Hepatocyte (in vitro differentiated cells): ENCODE measurements at regions not wholly inside any gene's neighbourhood (a gene's known extent, or its start where the extent isn't known, plus 50 kb on each side); places are given as distances from the start of the nearest gene placed in this dataset.

ENCODE experiments used
- DNase-seq: peaks from one replicate; pipeline ENCODE4 v3.0.0-alpha.2; 2016; ENCODE audit warnings: low spot score
- H2AFZ ChIP-seq: fragments of 200-600 bp; sonication (generic); 2 replicates; pipeline ENCODE4 v1.6.0; 2016; ENCODE audit warnings: antibody characterized with exemption, mild to moderate bottlenecking
- H3K27ac ChIP-seq: fragments of 200-600 bp; sonication (generic); 2 replicates; pipeline ENCODE4 v1.5.1; 2016; ENCODE audit warnings: mild to moderate bottlenecking
- H3K27me3 ChIP-seq: fragments of 200-600 bp; sonication (generic); 2 replicates; pipeline ENCODE4 v1.6.1; 2016
- H3K36me3 ChIP-seq: fragments of 200-600 bp; sonication (generic); replicated peaks from 2 replicates; pipeline ENCODE4 v1.5.1; 2016; ENCODE audit warnings: low read depth; ENCODE audit not compliant: insufficient read depth
- H3K4me1 ChIP-seq: fragments of 200-600 bp; sonication (generic); 2 replicates; pipeline ENCODE4 v1.5.1; 2016; ENCODE audit warnings: mild to moderate bottlenecking, moderate library complexity; ENCODE audit not compliant: insufficient read depth
- H3K4me2 ChIP-seq: fragments of 200-600 bp; sonication (generic); 2 replicates; pipeline ENCODE4 v1.6.0; 2016
- H3K4me3 ChIP-seq: fragments of 200-600 bp; sonication (generic); 2 replicates; pipeline ENCODE4 v1.5.1; 2016; ENCODE audit warnings: mild to moderate bottlenecking
- H3K79me2 ChIP-seq: fragments of 200-600 bp; sonication (generic); 2 replicates; pipeline ENCODE4 v1.6.0; 2017; ENCODE audit warnings: mild to moderate bottlenecking
- H3K9me2 ChIP-seq: fragments of 200-600 bp; sonication (generic); replicated peaks from 2 replicates; pipeline ENCODE4 v1.6.0; 2017; ENCODE audit warnings: mild to moderate bottlenecking; ENCODE audit not compliant: insufficient read depth
- H3K9me3 ChIP-seq: fragments of 200-600 bp; sonication (generic); 2 replicates; pipeline ENCODE4 v1.5.1; 2016; ENCODE audit warnings: low read depth, mild to moderate bottlenecking
- H4K20me1 ChIP-seq: fragments of 200-600 bp; sonication (generic); 2 replicates; pipeline ENCODE4 v1.6.0; 2016; ENCODE audit warnings: mild to moderate bottlenecking; ENCODE audit not compliant: insufficient read depth, poor library complexity, severe bottlenecking
- CTCF ChIP-seq: fragments of 200-600 bp; sonication (generic); IDR thresholded peaks from 2 replicates; pipeline ENCODE4 v1.5.1; 2016; ENCODE audit warnings: antibody characterized with exemption, mild to moderate bottlenecking; ENCODE audit not compliant: poor library complexity
- EZH2 ChIP-seq: fragments of 200-600 bp; sonication (generic); IDR thresholded peaks from 2 replicates; pipeline ENCODE4 v1.6.1; 2016; ENCODE audit warnings: antibody characterized with exemption, mild to moderate bottlenecking, borderline replicate concordance
- EZH2phosphoT487 ChIP-seq: fragments of 200-600 bp; sonication (generic); IDR thresholded peaks from one replicate; pipeline ENCODE4 v1.6.1; 2018; ENCODE audit warnings: antibody characterized with exemption, mild to moderate bottlenecking, low read depth, moderate library complexity; ENCODE audit not compliant: unreplicated experiment, severe bottlenecking
- WGBS: methylation state at CpG from one replicate; pipeline ENCODE4 v1.1.6; 2016; ENCODE audit warnings: low lambda C conversion rate; ENCODE audit errors: missing lambda C conversion rate; 5-methylcytosine and 5-hydroxymethylcytosine counted together

GRCh38 chr18:54521846-54522245 lies 69.2 kb upstream of the DYNAP start:
- Histone ChIP-seq H3K9me3 (no peaks in the 10 kb centered on the region), H3K36me3 (no peaks in the 10 kb centered on the region), H3K79me2 (no peaks in the 10 kb centered on the region), H3K27me3 (no peaks in the 10 kb centered on the region), H3K4me3 (no peak overlapping the region), H3K27ac (no peak overlapping the region), H2AFZ (no peak overlapping the region), H3K4me2 (no peak overlapping the region), H4K20me1 (no peaks in the 10 kb centered on the region), H3K4me1 (no peaks in the 10 kb centered on the region), H3K9me2 (no peaks in the 10 kb centered on the region)
- 100% methylated on average over 1 of the region's 1 CpG for WGBS
- DNase-seq: no peak
- TF ChIP-seq CTCF (no peak), EZH2phosphoT487 (no peak), EZH2 (no peak)

- TF ChIP-seq CTCF (no peak), EZH2 (no peak), EZH2phosphoT487 (no peak)
- H3K4me3 ChIP-seq: no peak overlapping the region
- H3K27me3 ChIP-seq: no peaks in the 10 kb centered on the region
- H3K9me3 ChIP-seq: no peaks in the 10 kb centered on the region
- no peaks in the 10 kb centered on the region for H3K79me2 ChIP-seq
- H3K4me2 ChIP-seq: no peak overlapping the region
- H3K27ac ChIP-seq: no peak overlapping the region
- no peaks in the 10 kb centered on the region for H4K20me1 ChIP-seq
- no peak overlapping the region for H2AFZ ChIP-seq
- peaks cover 11% of the 10 kb centered on the region for H3K4me1 ChIP-seq
- WGBS: 48% methylated on average over 1 of the region's 1 CpG
- DNase-seq: no peak
- H3K36me3 ChIP-seq: no peaks in the 10 kb centered on the region
- H3K9me2 ChIP-seq: no peaks in the 10 kb centered on the region
Observed at GRCh38 chr18:54528942-54529376, 62.1 kb upstream of the DYNAP start.

GRCh38 chr18:54529444-54529843 lies 61.6 kb upstream of the DYNAP start:
- 55% methylated on average over 2 of the region's 2 CpGs for WGBS
- H3K4me2 ChIP-seq: no peak overlapping the region

More at GRCh38 chr18:54529444-54529843, 61.6 kb upstream of the DYNAP start:
- H3K9me3 ChIP-seq: no peaks in the 10 kb centered on the region
- H3K4me1 ChIP-seq: peaks cover 11% of the 10 kb centered on the region
- H3K9me2 ChIP-seq: no peaks in the 10 kb centered on the region
- no peaks in the 10 kb centered on the region for H3K79me2 ChIP-seq
- H3K27me3 ChIP-seq: no peaks in the 10 kb centered on the region
- no peak overlapping the region for H3K27ac ChIP-seq
- no peaks in the 10 kb centered on the region for H3K36me3 ChIP-seq
- TF ChIP-seq EZH2 (no peak), EZH2phosphoT487 (no peak), CTCF (no peak)
- H2AFZ ChIP-seq: no peak overlapping the region
- no peak for DNase-seq
- no peaks in the 10 kb centered on the region for H4K20me1 ChIP-seq
- H3K4me3 ChIP-seq: no peak overlapping the region
